DOHH2 (cell line): ENCODE measurements at regions not wholly inside any gene's neighbourhood (a gene's known extent, or its start where the extent isn't known, plus 50 kb on each side); places are given as distances from the start of the nearest gene placed in this dataset.

Experiments used
- H3F3A ChIP-seq: fragments of 200-600 bp; sonication (generic), shearing (Covaris generic); 2 replicates; pipeline ENCODE4 v1.6.0; 2016; ENCODE audit warnings: antibody characterized with exemption, mild to moderate bottlenecking; ENCODE audit not compliant: control insufficient read depth, insufficient read depth
- H3K27ac ChIP-seq: fragments of 200-600 bp; sonication (generic); 2 replicates; pipeline ENCODE4 v1.5.1; 2014; ENCODE audit warnings: low read depth, mild to moderate bottlenecking, low read length, moderate library complexity
- H3K27me3 ChIP-seq: fragments of 200-600 bp; sonication (generic); 2 replicates; pipeline ENCODE4 v1.6.1; 2014; ENCODE audit warnings: mild to moderate bottlenecking, low read length, mixed read lengths; ENCODE audit not compliant: control insufficient read depth
- H3K36me3 ChIP-seq: fragments of 200-600 bp; sonication (generic); 2 replicates; pipeline ENCODE4 v1.6.1; 2014; ENCODE audit warnings: mild to moderate bottlenecking, low read length, moderate library complexity, mixed read lengths; ENCODE audit not compliant: control insufficient read depth
- H3K4me1 ChIP-seq: fragments of 200-600 bp; sonication (generic); 2 replicates; pipeline ENCODE4 v1.6.1; 2014; ENCODE audit warnings: mild to moderate bottlenecking, low read length, mixed read lengths; ENCODE audit not compliant: control insufficient read depth
- H3K4me2 ChIP-seq: fragments of 200-600 bp; sonication (generic); 2 replicates; pipeline ENCODE4 v1.6.0; 2014; ENCODE audit warnings: mild to moderate bottlenecking, low read length, moderate library complexity
- H3K4me3 ChIP-seq: fragments of 200-600 bp; sonication (generic); 2 replicates; pipeline ENCODE4 v1.5.1; 2014; ENCODE audit warnings: mild to moderate bottlenecking, low read length, mixed read lengths
- H3K79me2 ChIP-seq: fragments of 200-600 bp; sonication (generic); 2 replicates; pipeline ENCODE4 v1.6.1; 2014; ENCODE audit warnings: mild to moderate bottlenecking, low read length, mixed read lengths; ENCODE audit not compliant: control insufficient read depth
- H3K9me2 ChIP-seq: fragments of 200-600 bp; sonication (generic); replicated peaks from 2 replicates; pipeline ENCODE4 v1.6.1; 2014; ENCODE audit warnings: mild to moderate bottlenecking, low read length, mixed read lengths; ENCODE audit not compliant: control insufficient read depth
- H3K9me3 ChIP-seq: fragments of 200-600 bp; sonication (generic); 2 replicates; pipeline ENCODE4 v1.6.1; 2014; ENCODE audit warnings: antibody characterized with exemption, low read length, mixed read lengths; ENCODE audit not compliant: control insufficient read depth, insufficient read depth
- H4K20me1 ChIP-seq: fragments of 200-600 bp; sonication (generic); 2 replicates; pipeline ENCODE4 v1.6.0; 2014; ENCODE audit warnings: low read depth, mild to moderate bottlenecking, antibody characterized with exemption, low read length, moderate library complexity; ENCODE audit not compliant: control insufficient read depth, insufficient read depth
- CTCF ChIP-seq: fragments of 200-600 bp; sonication (generic); IDR thresholded peaks from one replicate; pipeline ENCODE4 v1.5.1; 2014; ENCODE audit warnings: antibody characterized with exemption, mild to moderate bottlenecking, low read depth, low read length; ENCODE audit not compliant: poor library complexity, severe bottlenecking
- EZH2phosphoT487 ChIP-seq: fragments of 200-600 bp; sonication (generic); IDR thresholded peaks from 2 replicates; pipeline ENCODE4 v1.6.1; 2017; ENCODE audit warnings: borderline replicate concordance, mild to moderate bottlenecking, antibody characterized with exemption, low read length, moderate library complexity, mixed read lengths

- no peak for TF ChIP-seq EZH2phosphoT487
- no peak for TF ChIP-seq CTCF
- Histone ChIP-seq H4K20me1 (no peaks in the 10 kb centered on the region), H3K4me2 (no peak overlapping the region), H3K4me3 (no peak overlapping the region), H3K27me3 (no peaks in the 10 kb centered on the region), H3K4me1 (no peaks in the 10 kb centered on the region), H3K36me3 (no peaks in the 10 kb centered on the region), H3K79me2 (no peaks in the 10 kb centered on the region), H3K9me3 (no peaks in the 10 kb centered on the region), H3F3A (no peaks in the 10 kb centered on the region), H3K9me2 (no peaks in the 10 kb centered on the region), H3K27ac (no peak overlapping the region)
These were observed 361.2 kb downstream of the SUCLA2 start for GRCh38 chr13:47639738-47640447.

DNA sequence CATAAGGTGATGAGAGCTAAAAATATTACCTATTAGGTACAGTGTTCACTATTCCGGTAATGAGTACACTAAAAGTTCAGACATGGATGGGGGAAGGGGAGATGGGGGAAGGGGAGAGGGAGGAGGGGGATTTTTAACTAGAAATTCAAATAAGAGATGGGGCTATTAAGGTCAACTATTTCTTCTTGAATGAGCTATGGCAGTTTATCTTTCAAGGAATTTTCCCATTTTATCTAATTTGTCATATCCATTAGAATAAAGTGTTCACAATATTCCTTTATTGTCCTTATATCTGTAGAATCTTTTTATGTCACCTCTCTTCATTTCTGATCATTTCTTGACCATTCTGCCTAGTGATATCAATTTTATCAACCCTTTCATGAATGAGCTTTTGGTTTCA is 362.4 kb downstream of the SUCLA2 start:
- H3K4me2 ChIP-seq = no peak overlapping the region
- H3K27me3 ChIP-seq = no peaks in the 10 kb centered on the region
- H3K4me3 ChIP-seq = no peak overlapping the region
- no peaks in the 10 kb centered on the region for H4K20me1 ChIP-seq
- H3K9me2 ChIP-seq = no peaks in the 10 kb centered on the region
- no peaks in the 10 kb centered on the region for H3K79me2 ChIP-seq
- no peak for TF ChIP-seq EZH2phosphoT487
- TF ChIP-seq CTCF = no peak
- H3K36me3 ChIP-seq = no peaks in the 10 kb centered on the region
- H3F3A ChIP-seq = no peaks in the 10 kb centered on the region
- H3K9me3 ChIP-seq = no peaks in the 10 kb centered on the region
- no peaks in the 10 kb centered on the region for H3K4me1 ChIP-seq
- no peak overlapping the region for H3K27ac ChIP-seq

DNA sequence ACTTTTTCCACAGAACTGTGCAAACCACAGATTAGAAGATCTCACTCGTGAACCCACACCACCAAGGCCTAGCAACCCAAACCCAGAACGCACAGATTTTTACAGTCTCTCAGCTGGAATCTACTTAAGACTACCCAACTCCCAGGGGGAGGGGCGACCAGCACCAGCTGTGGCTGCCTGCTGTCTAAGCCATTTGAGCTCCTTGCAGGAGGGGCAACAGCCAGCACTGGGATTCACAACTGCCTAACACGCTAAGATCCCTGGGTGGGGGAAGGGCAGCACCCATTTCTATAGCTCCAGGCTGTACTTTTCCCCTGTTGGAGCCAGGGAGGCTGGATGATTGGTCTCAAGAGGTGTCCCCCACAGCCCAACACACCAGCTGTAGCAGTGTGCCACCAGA is 368.8 kb downstream of the SUCLA2 start:
- Histone ChIP-seq H3K4me2 (no peak overlapping the region), H3K4me1 (no peaks in the 10 kb centered on the region), H3K79me2 (no peaks in the 10 kb centered on the region), H4K20me1 (no peaks in the 10 kb centered on the region), H3F3A (no peaks in the 10 kb centered on the region), H3K27me3 (no peaks in the 10 kb centered on the region), H3K27ac (no peak overlapping the region), H3K9me2 (no peaks in the 10 kb centered on the region), H3K4me3 (no peak overlapping the region), H3K36me3 (no peaks in the 10 kb centered on the region), H3K9me3 (0 out of 2 replicates have a peak, but pooled peaks cover 4% of the 10 kb centered on the region)
- TF ChIP-seq CTCF = no peak
- TF ChIP-seq EZH2phosphoT487 = no peak
